ENCODE measurements at regions not wholly inside any gene's neighbourhood (a gene's known extent, or its start where the extent isn't known, plus 50 kb on each side); places are given as distances from the start of the nearest gene placed in this dataset.

DNA sequence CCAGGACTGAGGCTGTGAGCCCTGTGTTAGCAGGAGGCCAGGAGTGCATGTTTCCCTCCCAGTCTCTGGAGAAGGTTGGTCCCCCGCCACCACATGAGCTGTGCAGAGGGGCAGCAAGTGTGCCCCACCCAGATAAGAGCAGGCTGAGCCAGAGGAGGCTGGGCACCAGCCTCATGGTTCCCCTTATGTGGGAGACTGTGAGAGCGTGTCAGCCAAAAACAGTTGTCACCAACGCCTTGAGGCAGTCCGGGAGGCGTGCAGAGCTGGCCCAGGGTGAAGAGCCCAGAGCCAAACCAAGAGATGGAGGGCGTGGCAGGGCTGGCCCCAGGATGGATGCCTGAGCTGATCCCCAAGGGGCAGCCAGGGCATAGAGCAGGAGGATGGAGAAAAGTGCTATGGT lies 128.7 kb upstream of the GLI2 start:
- no peak for DNase-seq (ENCODE audit: low spot score)

GRCh38 chr2:120607506-120607905 lies 128.2 kb upstream of the GLI2 start:
- no peak for DNase-seq (ENCODE audit: low spot score)

GRCh38 chr2:120607996-120608395 lies 127.7 kb upstream of the GLI2 start:
- no peak for DNase-seq (ENCODE audit: low spot score)

GRCh38 chr2:120609826-120610395 lies 125.8 kb upstream of the GLI2 start:
- no peak for DNase-seq (ENCODE audit: low spot score)

DNA sequence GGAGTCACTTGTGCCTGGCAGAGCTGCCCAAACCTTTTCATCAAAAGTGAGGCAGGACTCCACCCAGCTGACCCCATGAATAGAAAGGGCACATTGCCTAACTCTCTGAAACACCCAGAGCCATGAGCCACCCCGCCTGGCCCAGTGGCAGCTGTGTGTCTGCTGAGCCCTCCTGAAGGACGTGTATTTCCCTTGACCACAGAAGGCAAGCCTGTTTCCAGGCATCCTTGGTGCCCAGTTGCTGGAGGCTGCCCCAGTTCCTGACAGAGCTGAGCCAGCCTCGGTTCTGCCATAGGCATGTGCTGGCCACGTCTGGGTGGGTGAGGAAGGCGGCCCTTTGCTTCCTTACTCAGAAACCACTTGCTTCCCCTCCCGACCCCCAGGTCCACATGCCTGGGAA lies 124.7 kb upstream of the GLI2 start:
- no peak for DNase-seq (ENCODE audit: low spot score)

DNA sequence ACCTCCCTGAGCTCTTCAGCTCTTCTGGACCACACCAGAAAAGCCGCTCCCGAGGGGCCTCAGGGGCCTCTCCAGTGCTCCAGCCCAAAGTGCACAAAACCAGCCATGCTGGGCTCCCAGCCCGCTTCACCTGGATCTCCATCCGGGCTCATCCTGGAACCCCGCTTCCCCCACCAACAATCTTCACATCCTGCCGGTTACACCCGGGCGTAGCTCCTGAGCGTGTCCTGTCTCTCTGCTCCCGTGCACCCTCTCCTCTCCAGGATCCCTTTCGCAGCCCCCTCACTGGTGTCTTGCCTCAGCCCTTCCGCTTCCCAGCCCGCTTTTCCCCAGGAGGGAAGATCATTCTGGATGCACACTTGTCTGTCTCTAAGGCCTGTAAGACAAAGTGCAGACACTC lies 123.7 kb upstream of the GLI2 start:
- no peak for DNase-seq (ENCODE audit: low spot score)

DNA sequence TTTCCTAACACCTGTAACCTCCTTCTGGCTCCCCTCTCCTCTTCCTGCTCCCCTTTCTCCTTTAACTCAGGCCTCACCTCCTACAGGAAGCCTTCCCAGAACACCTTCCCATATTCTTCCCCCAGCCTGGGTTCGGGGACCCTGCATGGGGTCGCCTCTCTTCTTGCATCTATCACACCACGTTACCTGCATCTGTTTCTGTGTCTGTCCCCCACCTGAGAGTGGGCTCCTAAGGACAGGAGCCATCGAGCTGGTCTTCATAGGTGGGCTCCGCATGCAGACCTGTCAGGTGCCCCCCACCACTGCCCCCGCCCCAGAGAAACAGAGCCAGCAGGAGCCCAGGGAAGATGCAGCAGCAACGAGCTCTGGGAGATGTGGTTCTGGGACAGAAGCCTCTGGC lies 123.2 kb upstream of the GLI2 start:
- no peak for DNase-seq (ENCODE audit: low spot score)

DNA sequence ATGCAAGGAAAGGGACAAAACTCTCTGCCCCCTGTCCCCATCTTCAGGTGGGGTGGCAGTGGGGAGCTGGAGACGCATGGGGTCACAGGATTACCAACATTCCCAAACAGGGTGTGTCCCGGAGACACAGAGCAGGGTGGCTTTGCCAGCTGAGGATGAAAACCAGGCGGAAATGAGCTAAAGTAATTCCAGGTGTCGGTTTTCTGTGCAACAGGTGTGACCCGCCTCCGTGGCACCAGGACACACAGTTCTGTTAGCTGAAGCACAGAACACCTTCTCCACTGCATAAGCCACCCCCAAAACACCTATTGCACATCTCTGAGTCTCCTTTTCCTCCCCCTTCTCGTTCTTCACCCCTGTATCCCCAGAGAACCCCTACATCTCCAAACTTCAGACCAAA lies 122.7 kb upstream of the GLI2 start:
- no peak for DNase-seq (ENCODE audit: low spot score)

GRCh38 chr2:120613742-120614571 lies 121.7 kb upstream of the GLI2 start:
- no peak for DNase-seq (ENCODE audit: low spot score)

- DNase-seq (ENCODE audit: low spot score): no peak
Measured at GRCh38 chr2:120614901-120615300, 120.8 kb upstream of the GLI2 start.

- DNase-seq (ENCODE audit: low spot score): no peak
Measured at GRCh38 chr2:120616261-120616660, 119.4 kb upstream of the GLI2 start.

DNA sequence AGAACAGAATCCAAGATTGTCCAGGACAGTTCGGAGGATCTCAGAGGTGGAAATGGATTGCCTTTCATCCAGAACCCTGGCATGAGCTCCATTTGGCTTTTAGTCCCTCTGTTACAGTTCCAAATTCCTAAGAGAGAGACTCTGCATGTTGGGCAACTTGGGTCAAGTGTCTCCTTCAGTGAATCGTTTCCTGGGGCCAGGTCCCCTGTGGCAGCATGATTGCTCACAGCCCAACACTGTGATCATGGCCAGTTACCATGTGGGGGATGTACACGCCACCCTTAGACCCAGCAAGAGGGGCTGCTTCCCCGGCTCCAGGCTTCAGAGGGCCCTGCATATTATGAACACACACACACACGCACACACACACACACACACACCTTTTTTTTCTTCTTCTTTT lies 118.6 kb upstream of the GLI2 start:
- DNase-seq (ENCODE audit: low spot score): no peak

GRCh38 chr2:120618830-120619229 lies 116.8 kb upstream of the GLI2 start:
- DNase-seq (ENCODE audit: low spot score): no peak

DNA sequence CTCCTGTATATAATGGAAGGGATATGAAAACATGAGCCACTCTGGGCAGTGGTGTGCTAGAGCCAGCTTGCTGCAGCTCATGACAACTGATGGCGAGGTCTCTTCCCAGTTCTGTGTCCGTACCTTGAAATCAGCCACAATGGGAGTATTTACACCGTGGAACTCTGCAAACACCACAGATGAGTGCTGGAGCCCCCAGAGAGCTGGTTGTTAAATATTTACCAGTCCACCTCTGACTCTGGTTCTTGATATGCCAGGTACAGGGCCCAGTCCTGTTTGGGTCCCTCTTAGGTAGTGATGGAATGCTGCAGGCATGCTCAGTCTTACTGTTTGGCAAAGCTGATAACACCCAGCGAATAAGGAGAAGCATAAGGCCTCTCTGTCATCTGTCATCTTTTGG lies 116.1 kb upstream of the GLI2 start:
- no peak for DNase-seq (ENCODE audit: low spot score)

GRCh38 chr2:120620025-120620793 lies 115.5 kb upstream of the GLI2 start:
- peak; percentile 35 for DNase-seq (ENCODE audit: low spot score)

DNA sequence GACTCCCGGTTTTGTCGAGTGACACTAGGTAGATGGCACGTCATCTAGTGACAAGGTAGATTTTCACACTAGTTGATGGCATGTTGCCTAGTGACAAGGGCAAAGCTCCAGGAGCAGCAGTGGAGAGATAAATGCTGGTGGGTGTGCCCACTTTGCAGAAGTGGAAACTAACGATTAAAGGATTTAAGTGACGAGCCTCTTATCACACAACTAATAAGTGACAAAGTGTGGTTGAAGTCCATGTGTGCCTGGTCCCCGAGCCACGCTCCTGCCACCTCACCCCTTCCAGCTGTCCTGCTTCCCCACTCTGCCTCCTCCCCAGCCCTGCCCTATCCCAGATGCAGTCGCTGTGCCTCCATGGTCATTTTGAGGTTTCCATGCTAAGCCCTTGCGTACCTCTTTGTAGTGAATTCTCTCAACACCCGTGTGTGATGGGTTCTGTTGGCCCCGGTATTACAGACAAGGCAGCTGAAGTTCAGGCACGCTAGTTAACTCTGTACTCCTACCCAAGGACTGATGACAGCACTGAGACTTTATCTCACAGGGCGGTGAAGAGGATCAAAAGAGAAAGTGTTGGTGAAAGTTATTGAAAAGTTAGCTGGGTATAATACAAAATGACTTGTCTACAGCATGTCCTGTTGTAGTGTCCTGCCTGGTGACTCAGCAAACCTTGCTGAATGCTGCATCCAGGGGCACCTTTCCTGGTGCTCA lies 113.4 kb upstream of the GLI2 start:
- no peak for DNase-seq (ENCODE audit: low spot score)

GRCh38 chr2:120622886-120623753 lies 112.5 kb upstream of the GLI2 start:
- no peak for DNase-seq (ENCODE audit: low spot score)

GRCh38 chr2:120624061-120624737 lies 111.5 kb upstream of the GLI2 start:
- DNase-seq (ENCODE audit: low spot score): no peak

DNA sequence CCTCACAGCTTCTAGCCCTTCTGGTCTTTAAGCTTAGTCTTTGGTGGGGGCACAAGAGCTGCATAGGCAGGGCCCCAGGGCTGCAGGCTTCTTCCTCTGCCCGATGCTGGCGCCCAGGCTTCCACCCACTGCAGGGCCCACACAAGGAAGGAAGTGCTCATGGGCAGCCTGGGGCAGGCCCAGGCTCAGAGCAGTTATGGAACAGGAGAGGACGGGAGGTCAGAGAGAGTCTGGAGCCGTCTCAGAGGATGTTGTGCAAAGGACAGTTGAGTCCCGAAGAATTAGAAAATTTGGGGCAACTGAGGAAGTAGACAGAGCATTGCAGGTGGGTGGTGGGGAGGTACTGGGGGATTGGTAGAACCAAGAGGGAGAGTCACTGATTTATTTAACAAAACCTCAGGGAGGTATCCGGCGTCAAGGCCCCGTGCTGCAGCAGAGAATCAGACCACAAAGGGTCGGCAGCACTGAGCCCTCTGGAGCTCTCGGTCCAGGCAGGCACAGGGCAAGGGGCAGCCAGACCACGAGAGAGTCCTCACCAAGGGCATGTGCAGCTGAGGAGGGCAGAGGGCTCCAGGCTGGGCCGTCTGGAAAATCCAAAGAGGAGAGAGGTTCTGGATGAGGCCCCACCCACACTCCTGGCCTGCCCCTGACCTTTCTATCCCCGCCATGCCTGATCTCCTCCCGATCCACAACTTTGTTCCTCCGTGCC lies 110.8 kb upstream of the GLI2 start:
- DNase-seq (ENCODE audit: low spot score): no peak

GRCh38 chr2:120625865-120626560 lies 109.7 kb upstream of the GLI2 start:
- DNase-seq (ENCODE audit: low spot score): peak; percentile 48

Measured in LoVo (cell line).